Endothelial cell of umbilical vein (primary cell): ENCODE measurements at regions not wholly inside any gene's neighbourhood (a gene's known extent, or its start where the extent isn't known, plus 50 kb on each side); places are given as distances from the start of the nearest gene placed in this dataset.

Experiments used
- BruUV-seq: library from RNA; stranded (reverse); fragments of 400-500 nt; replicated peaks from 2 replicates; lab custom pipeline; 2021; lab: Mats Ljungman, UMichigan
- CTCF ChIA-PET: fragments of 300-600, 350-600 bp; sonication (Branson Sonifier 250); formaldehyde crosslinking; loops from one replicate; lab custom pipeline; 2021; ENCODE audit warnings: antibody characterized with exemption, inconsistent platforms; lab: Charles Lee
- POLR2A ChIA-PET: fragments of 300-600, 350-600 bp; sonication (Branson Sonifier 250); formaldehyde crosslinking; loops from one replicate; lab custom pipeline; 2021; ENCODE audit warnings: antibody characterized with exemption, inconsistent platforms; lab: Charles Lee
- DNase-seq: peaks from one replicate; pipeline ENCODE4 v3.0.0-alpha.2; 2011; ENCODE audit warnings: low read depth, low spot score
- FAIRE-seq: peaks from 2 replicates; lab custom pipeline; 2011; peaks lifted over from hg19 to GRCh38; lab: Jason Lieb, UNC
- H2AFZ ChIP-seq: 2 replicates; pipeline ENCODE4 v1.6.0; 2012; ENCODE audit warnings: low read depth, low read length, control low read depth, inconsistent platforms
- H3K27ac ChIP-seq: 2 replicates; pipeline ENCODE4 v1.5.1; 2011; ENCODE audit warnings: low read depth, mild to moderate bottlenecking, control low read depth, low read length, moderate library complexity; ENCODE audit not compliant: insufficient read depth
- H3K27me3 ChIP-seq, 2 experiments: 2 replicates each; pipeline versions ENCODE4 v1.6.0 to v1.6.1; 2011; ENCODE audit warnings: low read length in 2 of 2, mixed read lengths in 1 of 2; ENCODE audit not compliant: control insufficient read depth in 2 of 2, insufficient read depth in 2 of 2
- H3K36me3 ChIP-seq, 2 experiments: 2 replicates in 1 of 2; 3 replicates in 1 of 2; pipeline ENCODE4 v1.5.1; 2011; ENCODE audit warnings: low read length in 2 of 2, mild to moderate bottlenecking in 1 of 2, moderate library complexity in 1 of 2; ENCODE audit not compliant: control insufficient read depth in 2 of 2, insufficient read depth in 2 of 2; ENCODE audit errors: extremely low read depth in 1 of 2
- H3K4me1 ChIP-seq: 3 replicates; pipeline ENCODE4 v1.5.1; 2011; ENCODE audit warnings: mild to moderate bottlenecking, low read length; ENCODE audit not compliant: control insufficient read depth, insufficient read depth; ENCODE audit errors: extremely low read depth
- H3K4me2 ChIP-seq: 2 replicates; pipeline ENCODE4 v1.6.1; 2011; ENCODE audit warnings: low read length, control low read depth, mixed read lengths; ENCODE audit not compliant: insufficient read depth
- H3K4me3 ChIP-seq, 3 experiments: fragments of 200-600 bp in 1 of 3; sonication (generic), shearing (Covaris generic) in 1 of 3; replicated peaks in 1 of 3; 2 replicates each; pipeline ENCODE4 v1.5.1; 2011 to 2016; ENCODE audit warnings: control low read depth in 3 of 3, low read length in 3 of 3, mild to moderate bottlenecking in 2 of 3, inconsistent platforms in 1 of 3, low read depth in 1 of 3, moderate library complexity in 1 of 3; ENCODE audit not compliant: insufficient read depth in 1 of 3
- H3K79me2 ChIP-seq: 2 replicates; pipeline ENCODE4 v1.6.0; 2012; ENCODE audit warnings: low read length, inconsistent platforms; ENCODE audit not compliant: control insufficient read depth, insufficient read depth
- H3K9ac ChIP-seq: replicated peaks from 2 replicates; pipeline ENCODE3; 2011; ENCODE audit warnings: low read length, control low read depth; ENCODE audit not compliant: insufficient read depth; ENCODE audit errors: extremely low read depth
- H3K9me1 ChIP-seq: replicated peaks from 3 replicates; pipeline ENCODE4 v1.6.0; 2011; ENCODE audit warnings: mild to moderate bottlenecking, low read length; ENCODE audit not compliant: control insufficient read depth, insufficient read depth; ENCODE audit errors: extremely low read depth
- H3K9me3 ChIP-seq: replicated peaks from 2 replicates; pipeline ENCODE4 v1.5.1; 2012; ENCODE audit warnings: low read length, inconsistent platforms; ENCODE audit not compliant: control insufficient read depth, insufficient read depth
- H4K20me1 ChIP-seq: replicated peaks from 2 replicates; pipeline ENCODE3; 2011; ENCODE audit warnings: mild to moderate bottlenecking, low read length; ENCODE audit not compliant: control insufficient read depth, insufficient read depth; ENCODE audit errors: extremely low read depth
- CTCF ChIP-seq, 2 donors: IDR thresholded peaks; 1 replicate in 1 of 2; 2 replicates in 1 of 2; pipeline ENCODE4 v1.5.1; 2011; ENCODE audit warnings: low read length in 2 of 2, mild to moderate bottlenecking in 2 of 2, moderate library complexity in 2 of 2, control low read depth in 1 of 2, inconsistent platforms in 1 of 2, low read depth in 1 of 2; ENCODE audit not compliant: insufficient read depth in 1 of 2; ENCODE audit errors: extremely low read depth in 1 of 2
- EZH2 ChIP-seq: IDR thresholded peaks from 2 replicates; pipeline ENCODE4 v1.6.1; 2012; ENCODE audit warnings: borderline replicate concordance, low read depth, mild to moderate bottlenecking, moderate library complexity, low read length, inconsistent platforms; ENCODE audit not compliant: severe bottlenecking
- FOS ChIP-seq: IDR thresholded peaks from 2 replicates; pipeline ENCODE4 v1.6.1; 2011; ENCODE audit warnings: mild to moderate bottlenecking, low read length, moderate library complexity, borderline replicate concordance; ENCODE audit not compliant: insufficient read depth
- GATA2 ChIP-seq: IDR thresholded peaks from 2 replicates; pipeline ENCODE4 v1.7.0; 2011; ENCODE audit warnings: low read depth, mild to moderate bottlenecking, moderate library complexity, mixed read lengths, low read length; ENCODE audit not compliant: insufficient read length, insufficient read depth
- JUN ChIP-seq: IDR thresholded peaks from 2 replicates; pipeline ENCODE4 v1.6.1; 2011; ENCODE audit warnings: borderline replicate concordance, low read depth; ENCODE audit not compliant: insufficient read length, insufficient read depth
- MAX ChIP-seq: IDR thresholded peaks from 2 replicates; pipeline ENCODE4 v1.6.1; 2011; ENCODE audit not compliant: insufficient read depth, insufficient read length
- MYC ChIP-seq: IDR thresholded peaks from one replicate; pipeline ENCODE4 v1.6.1; 2011; ENCODE audit warnings: mild to moderate bottlenecking, low read depth, low read length
- POLR2A ChIP-seq: IDR thresholded peaks from 2 replicates; pipeline ENCODE4 v1.6.1; 2012; ENCODE audit warnings: low read depth, mild to moderate bottlenecking, control low read depth, low read length
- POLR2AphosphoS5 ChIP-seq: IDR thresholded peaks from 2 replicates; pipeline ENCODE4 v1.6.1; 2012; ENCODE audit warnings: low read depth, mild to moderate bottlenecking, control low read depth, low read length, moderate library complexity; ENCODE audit not compliant: insufficient read depth
- dilution Hi-C: fragments of 300-500 bp; cut with MboI; formaldehyde crosslinking; loops from one replicate; pipeline ENCODE4 v1.15.0; 2019; ENCODE audit warnings: low sequenced_read_pairs; ENCODE audit not compliant: extremely low pct_ligation_motif_present
- intact Hi-C: fragments of 100-400 bp; cut with micrococcal nuclease; formaldehyde crosslinking; loops from one replicate; pipeline ENCODE4 v1.10.0; 2022

DNA sequence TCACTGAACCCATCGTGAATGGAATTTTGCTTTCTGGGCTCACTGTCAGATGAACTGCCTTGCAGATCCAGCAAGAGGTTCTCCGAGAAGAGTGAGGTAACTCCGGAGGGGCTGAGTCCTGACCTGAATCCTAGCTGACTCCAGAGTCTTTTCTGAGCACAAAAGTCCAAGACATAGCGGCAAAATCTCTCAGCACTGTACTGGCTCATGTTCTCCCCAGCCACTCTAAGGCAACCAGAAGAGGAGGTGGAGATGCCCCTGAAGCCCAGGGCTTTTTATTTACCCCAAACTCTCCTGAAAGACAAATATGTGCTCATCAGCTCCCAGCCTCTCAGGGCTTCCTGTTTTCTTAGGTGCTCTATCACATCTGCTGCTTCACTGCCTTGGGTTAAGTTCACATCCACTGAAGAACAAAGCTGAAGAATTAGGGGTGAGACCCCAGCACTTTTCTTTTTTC, 221.8 kb downstream of the MREG start:
- Histone ChIP-seq H3K79me2 (peaks cover 19% of the 10 kb centered on the region), H3K4me2 (no peak overlapping the region), H3K4me1 (peaks cover 38% of the 10 kb centered on the region), H2AFZ (no peak overlapping the region), H3K9ac (no peak overlapping the region), H3K9me3 (no peaks in the 10 kb centered on the region), H3K27ac (no peak overlapping the region), H3K36me3 (peaks cover 5 to 16% of the 10 kb centered on the region in 2 experiments), H3K27me3 (no peaks in the 10 kb centered on the region), H3K4me3 (no peak overlapping the region), H4K20me1 (no peaks in the 10 kb centered on the region), H3K9me1 (no peaks in the 10 kb centered on the region)
- no TSS peak for BruUV-seq
- no peak for FAIRE-seq
- POLR2A ChIA-PET, result no interaction called here
- CTCF ChIA-PET, result interaction anchor here (0.7 to 1.2 kb wide), 3 partner anchors 11 to 37 kb away, joined by 3 to 6 read pairs (median 3); no protein-coding TSS in a partner anchor
- intact Hi-C loops, result no loop called here
- TF ChIP-seq POLR2A, result no peak
- TF ChIP-seq CTCF (IDR thresholded peaks at IDR 0.05; ENCODE audit: extremely low read depth in 1 of 2, insufficient read depth in 1 of 2, low read depth in 1 of 2, low read length in 2 of 2), result no peak
- TF ChIP-seq JUN, result no peak
- no peak for TF ChIP-seq POLR2AphosphoS5
- no peak for TF ChIP-seq EZH2
- TF ChIP-seq GATA2, result no peak
- no peak for TF ChIP-seq MAX
- no peak for TF ChIP-seq MYC
- TF ChIP-seq FOS, result no peak
- no peak for DNase-seq
- dilution Hi-C loops, result no loop called here
